ENCODE measurements at regions not wholly inside any gene's neighbourhood (a gene's known extent, or its start where the extent isn't known, plus 50 kb on each side); places are given as distances from the start of the nearest gene placed in this dataset.

GRCh38 chr2:67289271-67289670 lies 107.9 kb upstream of the ETAA1 start:
- H3K4me3 Mint-ChIP-seq = no peak overlapping the region
- peaks cover 21 to 28% of the 10 kb centered on the region in 2 donors for H3K27me3 Mint-ChIP-seq
- no peaks in the 10 kb centered on the region for H3K36me3 Mint-ChIP-seq
- H3K9me3 Mint-ChIP-seq = no peaks in the 10 kb centered on the region
- no peaks in the 10 kb centered on the region for H3K4me1 Mint-ChIP-seq (ENCODE audit: low read depth in 2 of 2)
- DNase-seq (ENCODE audit: low spot score) (no peak), ATAC-seq (no peak)
- H3K27ac Mint-ChIP-seq = no peak overlapping the region

DNA sequence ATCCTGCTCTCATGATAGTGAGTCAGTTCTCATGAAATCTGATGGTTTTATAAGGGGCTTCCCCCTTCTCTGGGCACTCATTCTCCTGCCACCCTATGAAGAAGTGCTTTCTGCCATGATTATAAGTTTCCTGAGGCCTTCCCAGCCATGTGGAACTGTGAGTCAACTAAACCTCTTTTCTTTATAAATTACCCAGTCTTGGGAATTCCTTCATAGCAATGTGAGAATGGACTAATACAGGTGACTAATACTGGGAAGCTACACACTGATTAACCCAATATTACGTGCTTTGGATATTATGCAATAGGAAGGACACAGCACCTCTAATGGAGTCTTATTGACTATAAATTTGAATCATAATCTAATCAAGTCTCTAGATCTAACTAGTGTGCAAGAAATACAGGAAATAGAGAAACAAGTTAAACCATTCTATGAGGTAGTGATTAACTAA lies 107.2 kb upstream of the ETAA1 start:
- H3K9me3 Mint-ChIP-seq = no peaks in the 10 kb centered on the region
- H3K4me1 Mint-ChIP-seq (ENCODE audit: low read depth in 2 of 2) = no peaks in the 10 kb centered on the region
- no peak overlapping the region for H3K4me3 Mint-ChIP-seq
- no peak overlapping the region for H3K27ac Mint-ChIP-seq
- peaks cover 18 to 24% of the 10 kb centered on the region in 2 donors for H3K27me3 Mint-ChIP-seq
- no peaks in the 10 kb centered on the region for H3K36me3 Mint-ChIP-seq
- no peak for DNase-seq (ENCODE audit: low spot score)
- ATAC-seq = no peak

DNA sequence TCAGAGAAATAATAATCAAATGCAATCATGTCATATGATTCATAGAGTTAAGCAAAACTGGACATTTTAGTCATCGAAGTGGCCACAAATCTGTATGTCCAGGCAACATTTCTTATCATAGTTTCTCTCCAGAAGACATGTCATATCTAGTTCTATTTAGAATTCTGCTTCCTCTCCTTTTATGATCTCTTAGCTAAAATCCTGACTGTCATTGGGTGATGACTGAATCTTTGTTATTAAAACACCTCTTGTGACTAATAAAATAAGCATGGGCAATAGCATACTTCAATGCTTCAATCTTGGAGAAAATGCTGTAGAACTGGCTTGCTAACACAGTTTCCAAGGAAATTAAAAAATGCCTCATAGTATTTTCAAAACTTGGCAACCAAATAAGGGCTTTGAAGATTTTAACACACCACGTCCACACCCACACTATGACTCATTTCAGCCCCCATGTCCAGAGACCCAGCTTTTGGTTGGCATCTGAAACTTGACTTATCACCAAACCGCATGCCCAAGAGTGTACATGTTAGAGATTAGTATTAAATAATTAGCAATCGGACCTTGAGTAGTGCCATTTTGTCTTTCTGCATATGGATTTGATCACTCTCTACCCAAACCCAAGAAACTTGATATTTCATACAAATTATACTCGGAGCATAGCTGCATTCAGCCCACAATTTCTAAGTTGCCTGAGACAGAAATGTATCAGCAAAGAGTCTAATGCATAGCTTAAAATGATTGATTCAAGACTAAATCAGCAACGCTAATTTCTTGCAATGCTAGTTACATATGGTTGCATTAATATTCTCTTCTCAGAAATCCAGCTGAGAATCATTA lies 106.5 kb upstream of the ETAA1 start:
- ATAC-seq = no peak
- Mint-ChIP-seq H3K27ac (no peak overlapping the region), H3K4me3 (no peak overlapping the region), H3K36me3 (no peaks in the 10 kb centered on the region), H3K27me3 (peaks cover 13 to 17% of the 10 kb centered on the region in 2 donors), H3K4me1 (ENCODE audit: low read depth in 2 of 2) (no peaks in the 10 kb centered on the region), H3K9me3 (no peaks in the 10 kb centered on the region)
- DNase-seq (ENCODE audit: low spot score) = no peak

- H3K27ac Mint-ChIP-seq = no peak overlapping the region
- ATAC-seq = no peak
- H3K9me3 Mint-ChIP-seq = no peaks in the 10 kb centered on the region
- no peak overlapping the region for H3K4me3 Mint-ChIP-seq
- no peaks in the 10 kb centered on the region for H3K4me1 Mint-ChIP-seq (ENCODE audit: low read depth in 2 of 2)
- H3K36me3 Mint-ChIP-seq = no peaks in the 10 kb centered on the region
- peaks cover 6% of the 10 kb centered on the region in 2 donors for H3K27me3 Mint-ChIP-seq
- DNase-seq (ENCODE audit: low spot score) = no peak
These were observed 102.9 kb upstream of the ETAA1 start for GRCh38 chr2:67294218-67294617.

GRCh38 chr2:67295406-67295805 lies 101.7 kb upstream of the ETAA1 start:
- no peaks in the 10 kb centered on the region for H3K4me1 Mint-ChIP-seq (ENCODE audit: low read depth in 2 of 2)
- H3K36me3 Mint-ChIP-seq = no peaks in the 10 kb centered on the region
- peaks cover 0 to 6% of the 10 kb centered on the region in 2 donors for H3K27me3 Mint-ChIP-seq
- H3K9me3 Mint-ChIP-seq = no peaks in the 10 kb centered on the region
- H3K27ac Mint-ChIP-seq = no peak overlapping the region
- ATAC-seq (no peak), DNase-seq (ENCODE audit: low spot score) (no peak)
- no peak overlapping the region for H3K4me3 Mint-ChIP-seq

DNA sequence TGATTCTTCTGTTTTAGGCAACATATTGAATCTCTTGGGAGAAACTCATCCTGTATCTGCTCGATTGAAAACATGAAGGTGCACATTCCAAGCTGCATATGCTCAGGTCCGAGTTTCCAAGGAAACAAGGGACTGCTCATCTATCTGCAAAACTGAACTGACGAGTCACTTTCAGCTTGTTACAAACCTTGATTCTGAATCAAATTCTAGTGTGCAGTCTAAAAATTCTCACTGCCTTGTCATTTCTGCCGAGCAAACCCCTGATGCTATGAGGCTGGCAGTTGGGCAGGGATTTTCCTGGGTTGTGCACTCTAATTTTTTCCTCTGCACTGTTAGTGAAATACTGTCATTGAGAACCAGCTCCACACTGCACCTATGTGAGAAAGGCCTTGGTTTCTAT lies 101.3 kb upstream of the ETAA1 start:
- H3K27ac Mint-ChIP-seq = no peak overlapping the region
- no peak for DNase-seq (ENCODE audit: low spot score)
- no peaks in the 10 kb centered on the region for H3K4me1 Mint-ChIP-seq (ENCODE audit: low read depth in 2 of 2)
- no peak overlapping the region for H3K4me3 Mint-ChIP-seq
- no peaks in the 10 kb centered on the region for H3K9me3 Mint-ChIP-seq
- H3K27me3 Mint-ChIP-seq = peaks cover 0 to 6% of the 10 kb centered on the region in 2 donors
- ATAC-seq = no peak
- no peaks in the 10 kb centered on the region for H3K36me3 Mint-ChIP-seq

GRCh38 chr2:67304300-67304890 lies 92.7 kb upstream of the ETAA1 start:
- H3K9me3 Mint-ChIP-seq = no peaks in the 10 kb centered on the region
- H3K4me1 Mint-ChIP-seq (ENCODE audit: low read depth in 2 of 2) = no peaks in the 10 kb centered on the region
- H3K4me3 Mint-ChIP-seq = no peak overlapping the region
- DNase-seq (ENCODE audit: low spot score) = no peak
- H3K27me3 Mint-ChIP-seq = peaks cover 17 to 20% of the 10 kb centered on the region in 2 donors
- no peak for ATAC-seq
- no peaks in the 10 kb centered on the region for H3K36me3 Mint-ChIP-seq
- no peak overlapping the region for H3K27ac Mint-ChIP-seq

DNA sequence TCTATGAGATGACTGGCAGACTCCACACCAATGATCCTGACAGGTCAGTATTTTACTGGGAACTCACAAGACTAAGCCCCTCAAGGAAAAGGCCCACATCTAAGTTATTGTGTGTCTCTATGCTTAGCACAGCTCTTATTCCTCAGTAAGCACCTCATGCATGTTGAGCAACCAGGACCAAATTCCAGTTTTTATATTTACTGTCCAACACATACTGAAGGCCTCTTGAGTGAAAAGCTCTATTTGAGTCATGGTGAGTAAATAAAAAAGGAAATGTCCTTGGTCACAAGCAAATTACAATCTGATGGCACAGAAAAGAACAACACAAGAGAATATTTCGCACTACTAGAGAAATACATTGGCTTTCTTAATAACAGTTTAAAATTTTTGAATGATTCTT lies 87.9 kb upstream of the ETAA1 start:
- DNase-seq (ENCODE audit: low spot score) (no peak), ATAC-seq (no peak)
- no peaks in the 10 kb centered on the region for H3K36me3 Mint-ChIP-seq
- H3K27ac Mint-ChIP-seq = no peak overlapping the region
- no peaks in the 10 kb centered on the region for H3K9me3 Mint-ChIP-seq
- no peak overlapping the region for H3K4me3 Mint-ChIP-seq
- peaks cover 13 to 20% of the 10 kb centered on the region in 2 donors for H3K27me3 Mint-ChIP-seq
- no peaks in the 10 kb centered on the region for H3K4me1 Mint-ChIP-seq (ENCODE audit: low read depth in 2 of 2)

- Mint-ChIP-seq H3K4me1 (ENCODE audit: low read depth in 2 of 2) (no peaks in the 10 kb centered on the region), H3K36me3 (no peaks in the 10 kb centered on the region), H3K27ac (no peak overlapping the region), H3K27me3 (peaks cover 9 to 15% of the 10 kb centered on the region in 2 donors), H3K4me3 (no peak overlapping the region), H3K9me3 (no peaks in the 10 kb centered on the region)
- no peak for ATAC-seq
- DNase-seq (ENCODE audit: low spot score) = no peak
These were observed 85.6 kb upstream of the ETAA1 start for GRCh38 chr2:67311536-67311935.

DNA sequence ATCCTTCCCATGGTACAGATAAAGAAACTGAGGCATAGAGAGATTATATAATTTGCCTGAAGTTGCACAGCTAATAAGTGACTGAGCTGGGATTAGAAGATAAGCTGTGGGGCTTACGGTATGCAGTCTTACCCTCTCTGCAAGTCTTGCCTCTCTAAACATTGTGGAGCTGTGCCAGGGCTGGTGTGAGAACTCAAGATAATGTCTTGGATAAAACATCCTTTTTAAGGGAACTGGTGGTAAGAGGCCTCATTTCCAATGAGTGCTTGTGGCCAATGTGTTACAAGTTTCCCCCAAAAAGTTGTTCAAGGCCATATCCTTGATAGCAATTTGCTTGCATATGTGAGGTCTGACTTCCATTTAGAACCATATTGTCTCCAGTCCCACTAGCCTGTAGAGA lies 84.3 kb upstream of the ETAA1 start:
- H3K27ac Mint-ChIP-seq = no peak overlapping the region
- H3K9me3 Mint-ChIP-seq = no peaks in the 10 kb centered on the region
- no peak overlapping the region for H3K4me3 Mint-ChIP-seq
- no peak for ATAC-seq
- H3K4me1 Mint-ChIP-seq (ENCODE audit: low read depth in 2 of 2) = no peaks in the 10 kb centered on the region
- H3K36me3 Mint-ChIP-seq = no peaks in the 10 kb centered on the region
- peaks cover 5 to 6% of the 10 kb centered on the region in 2 donors for H3K27me3 Mint-ChIP-seq
- DNase-seq (ENCODE audit: low spot score) = no peak

GRCh38 chr2:67313536-67313935 lies 83.6 kb upstream of the ETAA1 start:
- H3K27ac Mint-ChIP-seq = no peak overlapping the region
- no peaks in the 10 kb centered on the region for H3K4me1 Mint-ChIP-seq (ENCODE audit: low read depth in 2 of 2)
- H3K9me3 Mint-ChIP-seq = no peaks in the 10 kb centered on the region
- DNase-seq (ENCODE audit: low spot score) (no peak), ATAC-seq (no peak)
- H3K27me3 Mint-ChIP-seq = no peaks in the 10 kb centered on the region
- no peak overlapping the region for H3K4me3 Mint-ChIP-seq
- H3K36me3 Mint-ChIP-seq = no peaks in the 10 kb centered on the region

DNA sequence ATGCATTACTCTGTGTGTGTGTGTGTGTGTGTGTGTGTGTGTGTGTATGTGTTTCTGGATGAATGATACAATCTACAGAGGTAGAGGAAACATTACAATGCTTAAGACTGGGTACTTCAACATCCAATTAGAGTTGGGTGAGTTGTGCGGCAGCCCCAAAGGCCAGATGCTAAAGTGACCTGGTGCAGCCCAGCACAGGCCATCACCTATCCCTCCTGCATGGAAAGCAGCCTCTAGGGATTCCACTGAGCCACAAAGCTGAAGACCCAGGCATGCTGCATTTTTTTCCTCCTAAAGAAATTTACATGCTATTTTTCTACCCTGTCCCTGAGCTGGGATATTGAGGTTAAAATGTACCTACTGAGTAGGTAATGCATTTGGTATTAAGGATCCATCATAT lies 79.1 kb upstream of the ETAA1 start:
- no peaks in the 10 kb centered on the region for H3K9me3 Mint-ChIP-seq
- H3K4me3 Mint-ChIP-seq = no peak overlapping the region
- H3K27ac Mint-ChIP-seq = no peak overlapping the region
- no peaks in the 10 kb centered on the region for H3K4me1 Mint-ChIP-seq (ENCODE audit: low read depth in 2 of 2)
- ATAC-seq (no peak), DNase-seq (ENCODE audit: low spot score) (no peak)
- peaks cover 6 to 7% of the 10 kb centered on the region in 2 donors for H3K27me3 Mint-ChIP-seq
- no peaks in the 10 kb centered on the region for H3K36me3 Mint-ChIP-seq

GRCh38 chr2:67318563-67318962 lies 78.6 kb upstream of the ETAA1 start:
- H3K36me3 Mint-ChIP-seq = no peaks in the 10 kb centered on the region
- DNase-seq (ENCODE audit: low spot score) = no peak
- no peaks in the 10 kb centered on the region for H3K4me1 Mint-ChIP-seq (ENCODE audit: low read depth in 2 of 2)
- H3K9me3 Mint-ChIP-seq = no peaks in the 10 kb centered on the region
- no peak overlapping the region for H3K27ac Mint-ChIP-seq
- no peak for ATAC-seq
- H3K4me3 Mint-ChIP-seq = no peak overlapping the region
- peaks cover 6 to 7% of the 10 kb centered on the region in 2 donors for H3K27me3 Mint-ChIP-seq

DNA sequence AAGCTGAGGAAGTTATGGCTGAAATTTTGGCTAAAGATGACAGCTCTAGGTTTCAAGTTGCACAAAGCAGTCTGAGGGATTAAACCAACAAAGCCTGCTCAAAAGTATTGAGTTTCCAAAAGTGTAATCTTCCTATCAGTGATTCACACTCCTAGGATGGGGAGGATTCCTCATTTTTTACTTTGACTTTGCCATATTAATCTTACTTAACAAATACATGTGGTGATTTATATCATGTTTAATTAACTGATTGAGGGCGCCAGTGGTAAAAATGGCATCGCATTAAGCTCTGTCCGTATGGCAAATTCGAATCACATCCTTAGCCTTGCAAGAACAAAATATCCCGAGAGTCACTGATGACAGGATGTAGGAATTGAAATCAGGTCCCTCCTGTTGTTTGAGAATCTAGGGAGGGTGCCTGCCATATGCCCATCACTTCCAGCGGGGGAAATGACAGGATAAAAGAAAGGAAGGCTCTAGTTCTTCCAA lies 78.1 kb upstream of the ETAA1 start:
- Mint-ChIP-seq H3K9me3 (no peaks in the 10 kb centered on the region), H3K27ac (no peak overlapping the region), H3K4me1 (ENCODE audit: low read depth in 2 of 2) (no peaks in the 10 kb centered on the region), H3K36me3 (no peaks in the 10 kb centered on the region), H3K4me3 (no peak overlapping the region), H3K27me3 (peaks cover 6 to 7% of the 10 kb centered on the region in 2 donors)
- no peak for DNase-seq (ENCODE audit: low spot score)
- no peak for ATAC-seq

All from natural killer cell treated with Interleukin-12 subunit alpha and Interleukin-12 subunit beta and Interleukin-15 and Interleukin-18, amount 100 ng/mL, for 72 hours (primary cell).